ENCODE measurements at regions not wholly inside any gene's neighbourhood (a gene's known extent, or its start where the extent isn't known, plus 50 kb on each side); places are given as distances from the start of the nearest gene placed in this dataset.
A peak's percentile ranks its signal among the peaks of the same experiment; 100 is the strongest.

DNA sequence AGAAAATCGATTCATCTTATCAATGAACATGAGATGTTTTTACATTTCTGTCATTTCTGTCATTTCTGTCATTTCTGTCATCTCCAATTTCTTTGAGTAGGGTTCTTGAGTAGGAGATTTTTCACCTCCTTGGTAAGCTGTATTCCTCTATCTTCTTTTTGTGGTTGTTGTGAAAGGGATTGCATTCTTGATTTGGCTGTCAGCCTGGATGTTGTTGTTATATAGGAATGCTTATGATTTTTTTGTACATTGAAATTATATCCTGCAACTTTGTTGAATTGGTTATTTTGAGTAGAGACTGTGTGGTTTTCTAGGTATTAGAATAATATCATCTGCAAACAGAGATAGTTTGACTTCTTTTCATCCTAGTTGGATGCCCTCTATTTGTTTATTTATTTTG lies 1233.7 kb downstream of the PLA2G4A start:
- no peak overlapping the region for H3K4me2 ChIP-seq (ENCODE audit: unreplicated experiment)
- WGBS, 2 experiments (ENCODE audit: low coverage in 1 of 2, low lambda C conversion rate in 2 of 2, missing lambda C conversion rate in 2 of 2): 5 to 15% methylated on average over 1 of the region's 1 CpG
- TF ChIP-seq EZH2 (IDR thresholded peaks at IDR 0.05; ENCODE audit: insufficient read depth, poor library complexity, severe bottlenecking) (no peak), EZH2phosphoT487 (IDR thresholded peaks at IDR 0.05; ENCODE audit: insufficient read depth, low read depth) (no peak)
- H3K9me2 ChIP-seq (ENCODE audit: insufficient read depth): no peaks in the 10 kb centered on the region
- no peak overlapping the region for H3K4me3 ChIP-seq
- no peaks in the 10 kb centered on the region for H3K9me3 ChIP-seq (ENCODE audit: low read depth)
- no peak overlapping the region for H3K27ac ChIP-seq
- H3K9ac ChIP-seq: no peak overlapping the region
- H3F3A ChIP-seq (ENCODE audit: insufficient read depth): no peaks in the 10 kb centered on the region
- H2AFZ ChIP-seq: no peak overlapping the region
- no peaks in the 10 kb centered on the region for H3K4me1 ChIP-seq (ENCODE audit: insufficient read depth)
- no peak for DNase-seq
- H4K20me1 ChIP-seq (ENCODE audit: insufficient read depth): no peaks in the 10 kb centered on the region
- H3K36me3 ChIP-seq (ENCODE audit: low read depth): no peaks in the 10 kb centered on the region
- no peaks in the 10 kb centered on the region for H3K79me2 ChIP-seq (ENCODE audit: insufficient read depth)
- H3K27me3 ChIP-seq (replicated peaks; ENCODE audit: insufficient read depth): no peaks in the 10 kb centered on the region
- in situ Hi-C loops (cut with MboI): no loop called here

DNA sequence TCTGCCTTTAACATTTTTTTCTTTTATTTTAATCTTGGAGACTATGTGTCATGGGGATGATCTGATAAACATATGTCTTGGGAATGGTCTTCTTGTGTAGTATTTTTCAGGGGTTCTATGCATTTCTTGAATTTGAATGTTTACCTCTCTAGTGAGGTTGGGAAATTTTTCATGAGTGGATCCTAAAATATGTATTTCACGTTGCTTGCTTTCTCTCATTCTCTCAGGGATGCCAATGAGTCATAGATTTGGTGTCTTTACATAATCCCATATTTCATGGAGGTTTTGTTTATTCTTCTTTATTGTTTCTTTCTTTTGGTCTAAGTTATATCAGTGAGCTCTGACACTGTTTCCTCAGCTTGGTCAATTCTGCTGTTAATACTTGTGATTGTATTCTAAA lies 1237.2 kb downstream of the PLA2G4A start:
- in situ Hi-C loops (cut with MboI): no loop called here

DNA sequence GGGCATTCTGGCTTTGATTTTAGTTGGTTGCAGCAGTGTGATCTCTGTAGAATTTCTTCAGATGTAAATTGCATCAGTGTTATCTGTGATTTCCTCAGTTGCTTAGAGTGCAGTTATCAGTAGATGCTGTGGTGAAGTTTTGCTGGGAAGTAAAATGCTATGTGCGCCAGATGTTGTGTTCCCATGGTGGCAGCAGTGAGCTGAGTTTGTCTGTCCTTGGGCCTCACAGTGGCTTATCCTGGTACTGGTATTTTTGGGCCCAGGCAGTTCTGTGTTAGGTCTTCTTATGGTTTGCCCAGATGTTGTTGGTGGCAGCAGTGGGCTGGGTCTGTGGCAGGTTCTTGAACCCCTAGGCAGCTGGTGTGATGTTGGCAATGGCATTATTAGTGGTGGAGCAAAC lies 1242.1 kb downstream of the PLA2G4A start:
- TF ChIP-seq EZH2 (IDR thresholded peaks at IDR 0.05; ENCODE audit: insufficient read depth, poor library complexity, severe bottlenecking) (no peak), EZH2phosphoT487 (IDR thresholded peaks at IDR 0.05; ENCODE audit: insufficient read depth, low read depth) (no peak)
- Histone ChIP-seq H3K27ac (no peak overlapping the region), H3K79me2 (ENCODE audit: insufficient read depth) (no peaks in the 10 kb centered on the region), H3K27me3 (replicated peaks; ENCODE audit: insufficient read depth) (no peaks in the 10 kb centered on the region), H2AFZ (no peak overlapping the region), H3K9me3 (ENCODE audit: low read depth) (no peaks in the 10 kb centered on the region), H3F3A (ENCODE audit: insufficient read depth) (no peaks in the 10 kb centered on the region), H3K4me3 (no peak overlapping the region), H3K4me2 (ENCODE audit: unreplicated experiment) (no peak overlapping the region), H3K9me2 (ENCODE audit: insufficient read depth) (no peaks in the 10 kb centered on the region), H3K9ac (no peak overlapping the region), H3K36me3 (ENCODE audit: low read depth) (no peaks in the 10 kb centered on the region), H3K4me1 (ENCODE audit: insufficient read depth) (no peaks in the 10 kb centered on the region), H4K20me1 (ENCODE audit: insufficient read depth) (no peaks in the 10 kb centered on the region)
- peak; percentile 1 for DNase-seq
- 6 to 12% methylated on average over 1 of the region's 1 CpG for WGBS, 2 experiments (ENCODE audit: low coverage in 1 of 2, low lambda C conversion rate in 2 of 2, missing lambda C conversion rate in 2 of 2)
- in situ Hi-C loops (cut with MboI): no loop called here

More for the DNA sequence above, 1237.2 kb downstream of the PLA2G4A start:
- Histone ChIP-seq H3K4me1 (ENCODE audit: insufficient read depth) (no peaks in the 10 kb centered on the region), H3K9me3 (ENCODE audit: low read depth) (no peaks in the 10 kb centered on the region), H3K27ac (no peak overlapping the region), H3K36me3 (ENCODE audit: low read depth) (no peaks in the 10 kb centered on the region), H2AFZ (no peak overlapping the region), H3K9ac (no peak overlapping the region), H3F3A (ENCODE audit: insufficient read depth) (no peaks in the 10 kb centered on the region), H3K27me3 (replicated peaks; ENCODE audit: insufficient read depth) (no peaks in the 10 kb centered on the region), H3K9me2 (ENCODE audit: insufficient read depth) (no peaks in the 10 kb centered on the region), H3K4me3 (no peak overlapping the region), H3K4me2 (ENCODE audit: unreplicated experiment) (no peak overlapping the region), H4K20me1 (ENCODE audit: insufficient read depth) (no peaks in the 10 kb centered on the region), H3K79me2 (ENCODE audit: insufficient read depth) (no peaks in the 10 kb centered on the region)
- DNase-seq: no peak
- TF ChIP-seq EZH2 (IDR thresholded peaks at IDR 0.05; ENCODE audit: insufficient read depth, poor library complexity, severe bottlenecking): no peak
- TF ChIP-seq EZH2phosphoT487 (IDR thresholded peaks at IDR 0.05; ENCODE audit: insufficient read depth, low read depth): no peak
- 0 to 6% methylated on average over 1 of the region's 1 CpG for WGBS, 2 experiments (ENCODE audit: low coverage in 1 of 2, low lambda C conversion rate in 2 of 2, missing lambda C conversion rate in 2 of 2)

DNA sequence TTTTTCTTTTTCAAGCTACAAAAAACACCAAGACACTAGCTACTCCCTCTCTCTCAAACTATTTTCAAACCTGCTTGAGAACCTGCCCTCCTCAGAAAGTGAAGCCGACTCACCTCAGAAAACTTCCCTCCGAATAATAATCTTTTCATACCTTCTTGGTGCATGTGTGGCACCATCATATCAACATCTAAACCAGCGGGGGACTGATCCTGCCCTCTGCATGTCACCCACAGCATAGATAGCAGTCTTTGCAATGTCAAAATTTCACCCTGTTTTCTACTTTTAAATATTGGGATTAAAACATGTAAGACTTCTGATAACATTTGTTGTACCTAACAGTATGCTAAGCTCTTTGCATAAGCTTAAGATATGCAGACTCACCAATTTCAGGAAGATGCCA lies 1260.3 kb downstream of the PLA2G4A start:
- H3K27ac ChIP-seq: no peak overlapping the region
- WGBS, 2 experiments (ENCODE audit: low coverage in 1 of 2, low lambda C conversion rate in 2 of 2, missing lambda C conversion rate in 2 of 2): 28 to 34% methylated on average over 3 of the region's 3 CpGs
- no peaks in the 10 kb centered on the region for H3K27me3 ChIP-seq (replicated peaks; ENCODE audit: insufficient read depth)
- H3K9me2 ChIP-seq (ENCODE audit: insufficient read depth): no peaks in the 10 kb centered on the region
- TF ChIP-seq EZH2phosphoT487 (IDR thresholded peaks at IDR 0.05; ENCODE audit: insufficient read depth, low read depth): no peak
- H4K20me1 ChIP-seq (ENCODE audit: insufficient read depth): no peaks in the 10 kb centered on the region
- no peak overlapping the region for H3K4me3 ChIP-seq
- no peaks in the 10 kb centered on the region for H3K36me3 ChIP-seq (ENCODE audit: low read depth)
- H3K4me2 ChIP-seq (ENCODE audit: unreplicated experiment): no peak overlapping the region
- H3K79me2 ChIP-seq (ENCODE audit: insufficient read depth): no peaks in the 10 kb centered on the region
- H3K4me1 ChIP-seq (ENCODE audit: insufficient read depth): peaks cover 19% of the 10 kb centered on the region
- H3K9me3 ChIP-seq (ENCODE audit: low read depth): no peaks in the 10 kb centered on the region
- in situ Hi-C loops (cut with MboI): no loop called here
- no peak overlapping the region for H3K9ac ChIP-seq
- H2AFZ ChIP-seq: peak overlapping the region; percentile 9; the same call in 1 of the 2 replicates
- no peak for DNase-seq
- H3F3A ChIP-seq (ENCODE audit: insufficient read depth): no peaks in the 10 kb centered on the region

DNA sequence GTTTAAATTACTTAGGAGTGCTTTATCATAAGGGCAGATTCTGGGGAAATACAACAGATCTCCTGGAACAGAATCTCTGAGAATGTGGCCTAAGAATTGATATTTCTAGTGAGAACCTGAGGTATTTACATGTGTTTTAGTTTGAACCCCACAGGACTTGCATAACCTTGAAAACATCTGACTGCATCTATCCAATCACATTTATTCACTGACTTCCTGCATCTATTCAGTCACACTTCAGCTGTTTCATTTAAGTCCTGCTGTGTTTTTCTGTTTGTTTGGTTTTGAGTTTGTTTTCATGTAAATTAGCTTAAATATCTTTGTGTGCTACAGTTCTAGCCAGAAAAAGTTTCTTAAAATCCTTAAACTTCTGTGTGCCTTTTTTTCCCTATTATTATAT lies 1260.7 kb downstream of the PLA2G4A start:
- Histone ChIP-seq H3K9me3 (ENCODE audit: low read depth) (no peaks in the 10 kb centered on the region), H3K4me3 (no peak overlapping the region), H3K9ac (no peak overlapping the region), H3K36me3 (ENCODE audit: low read depth) (no peaks in the 10 kb centered on the region), H3K4me2 (ENCODE audit: unreplicated experiment) (no peak overlapping the region), H3K79me2 (ENCODE audit: insufficient read depth) (no peaks in the 10 kb centered on the region), H3K27me3 (replicated peaks; ENCODE audit: insufficient read depth) (no peaks in the 10 kb centered on the region), H3F3A (ENCODE audit: insufficient read depth) (no peaks in the 10 kb centered on the region), H3K4me1 (ENCODE audit: insufficient read depth) (peaks cover 19% of the 10 kb centered on the region), H2AFZ (peak overlapping the region; percentile 9; the same call in 1 of the 2 replicates), H4K20me1 (ENCODE audit: insufficient read depth) (no peaks in the 10 kb centered on the region), H3K9me2 (ENCODE audit: insufficient read depth) (no peaks in the 10 kb centered on the region), H3K27ac (no peak overlapping the region)
- DNase-seq: no peak
- TF ChIP-seq EZH2phosphoT487 (IDR thresholded peaks at IDR 0.05; ENCODE audit: insufficient read depth, low read depth): no peak
- TF ChIP-seq EZH2 (IDR thresholded peaks at IDR 0.05; ENCODE audit: insufficient read depth, poor library complexity, severe bottlenecking): no peak
- in situ Hi-C loops (cut with MboI): no loop called here
